HFF-Myc (cell line): ENCODE measurements at regions not wholly inside any gene's neighbourhood (a gene's known extent, or its start where the extent isn't known, plus 50 kb on each side); places are given as distances from the start of the nearest gene placed in this dataset.
A peak's percentile ranks its signal among the peaks of the same experiment; 100 is the strongest.

Experiments
- DNase-seq: peaks from one replicate; pipeline ENCODE4 v3.0.0-alpha.2; 2011; ENCODE audit warnings: low read depth; ENCODE audit errors: extremely low read depth
- H3K4me3 ChIP-seq: replicated peaks from 2 replicates; pipeline ENCODE4 v1.5.1; 2011; ENCODE audit warnings: low read depth, mild to moderate bottlenecking, control low read depth, low read length
- CTCF ChIP-seq: IDR thresholded peaks from 2 replicates; pipeline ENCODE4 v1.5.1; 2012; ENCODE audit warnings: mild to moderate bottlenecking, low read depth, low read length, control low read depth; ENCODE audit errors: missing control alignments

GRCh38 chr3:170712336-170712735 is 126.5 kb upstream of the SLC7A14 start:
- no peak for TF ChIP-seq CTCF
- no peak for DNase-seq
- H3K4me3 ChIP-seq, result no peak overlapping the region

GRCh38 chr3:170711786-170712185 is 125.9 kb upstream of the SLC7A14 start:
- DNase-seq, result no peak
- H3K4me3 ChIP-seq, result no peak overlapping the region
- no peak for TF ChIP-seq CTCF

GRCh38 chr3:170709046-170709445 is 123.2 kb upstream of the SLC7A14 start:
- no peak for TF ChIP-seq CTCF
- H3K4me3 ChIP-seq, result no peak overlapping the region
- DNase-seq, result peak; percentile 90

GRCh38 chr3:170707899-170708298 is 122.0 kb upstream of the SLC7A14 start:
- no peak for TF ChIP-seq CTCF
- no peak for DNase-seq
- H3K4me3 ChIP-seq, result no peak overlapping the region

- DNase-seq, result no peak
- TF ChIP-seq CTCF, result no peak
- no peak overlapping the region for H3K4me3 ChIP-seq
Observed at GRCh38 chr3:170705131-170705530, 119.3 kb upstream of the SLC7A14 start.

- DNase-seq, result peak; percentile 81
- no peak for TF ChIP-seq CTCF
- H3K4me3 ChIP-seq, result no peak overlapping the region
Observed at GRCh38 chr3:170703121-170703588, 117.3 kb upstream of the SLC7A14 start.
